DND-41 (cell line): ENCODE measurements at regions not wholly inside any gene's neighbourhood (a gene's known extent, or its start where the extent isn't known, plus 50 kb on each side); places are given as distances from the start of the nearest gene placed in this dataset.

Source experiments
- ATAC-seq: fragments of 200-7000 bp; cut with Tn5 transposase; 3 replicates; pipeline ENCODE4 v1.9.1; 2021; ENCODE audit warnings: low read depth; ENCODE audit not compliant: insufficient read depth
- DNase-seq: peaks from one replicate; pipeline ENCODE4 v3.0.0-alpha.2; 2020
- H2AFZ ChIP-seq: 2 replicates; pipeline ENCODE4 v1.6.0; 2012; ENCODE audit warnings: low read depth, low read length
- H3K27ac ChIP-seq: 2 replicates; pipeline ENCODE4 v1.5.1; 2012; ENCODE audit warnings: low read length, inconsistent platforms
- H3K27me3 ChIP-seq: fragments of 200-600 bp; sonication (generic); 2 replicates; pipeline ENCODE4 v1.6.0; 2012; ENCODE audit warnings: low read length, mild to moderate bottlenecking, inconsistent platforms; ENCODE audit not compliant: insufficient read depth, poor library complexity
- H3K36me3 ChIP-seq: 2 replicates; pipeline ENCODE4 v1.5.1; 2012; ENCODE audit warnings: low read length, inconsistent platforms; ENCODE audit not compliant: insufficient read depth
- H3K4me1 ChIP-seq: 2 replicates; pipeline ENCODE4 v1.5.1; 2012; ENCODE audit warnings: mild to moderate bottlenecking, low read length; ENCODE audit not compliant: insufficient read depth
- H3K4me2 ChIP-seq: 2 replicates; pipeline ENCODE4 v1.6.0; 2012; ENCODE audit warnings: mild to moderate bottlenecking, moderate library complexity, low read length, inconsistent platforms; ENCODE audit not compliant: insufficient read depth
- H3K4me3 ChIP-seq, 2 experiments: fragments of 200-600 bp in 1 of 2; shearing (Covaris generic) in 1 of 2; 2 replicates each; pipeline ENCODE4 v1.5.1; 2012 to 2016; ENCODE audit warnings: inconsistent platforms in 2 of 2, low read length in 2 of 2, mild to moderate bottlenecking in 2 of 2, low read depth in 1 of 2, moderate library complexity in 1 of 2
- H3K79me2 ChIP-seq: 2 replicates; pipeline ENCODE4 v1.6.0; 2012; ENCODE audit warnings: low read length, inconsistent platforms; ENCODE audit not compliant: insufficient read depth
- H3K9ac ChIP-seq: 2 replicates; pipeline ENCODE4 v1.6.0; 2012; ENCODE audit warnings: low read depth, mild to moderate bottlenecking, inconsistent platforms, low read length, moderate library complexity
- H3K9me3 ChIP-seq: 2 replicates; pipeline ENCODE4 v1.5.1; 2012; ENCODE audit warnings: low read length, moderate library complexity, mild to moderate bottlenecking, inconsistent platforms; ENCODE audit not compliant: insufficient read depth, severe bottlenecking
- H4K20me1 ChIP-seq: 2 replicates; pipeline ENCODE4 v1.6.0; 2012; ENCODE audit warnings: low read length; ENCODE audit not compliant: insufficient read depth
- EZH2 ChIP-seq: IDR thresholded peaks from 3 replicates; pipeline ENCODE4 v1.6.1; 2012; ENCODE audit warnings: borderline replicate concordance, low read depth, mild to moderate bottlenecking, moderate library complexity, low read length, inconsistent platforms; ENCODE audit not compliant: severe bottlenecking
- TF ChIP-seq, protein P1 (sequence below): IDR thresholded peaks from 2 replicates; pipeline ENCODE4 v1.5.1; 2012; ENCODE audit warnings: borderline replicate concordance, low read length, moderate library complexity, mild to moderate bottlenecking; ENCODE audit not compliant: poor library complexity, severe bottlenecking; ENCODE audit errors: extremely low read depth

DNA sequence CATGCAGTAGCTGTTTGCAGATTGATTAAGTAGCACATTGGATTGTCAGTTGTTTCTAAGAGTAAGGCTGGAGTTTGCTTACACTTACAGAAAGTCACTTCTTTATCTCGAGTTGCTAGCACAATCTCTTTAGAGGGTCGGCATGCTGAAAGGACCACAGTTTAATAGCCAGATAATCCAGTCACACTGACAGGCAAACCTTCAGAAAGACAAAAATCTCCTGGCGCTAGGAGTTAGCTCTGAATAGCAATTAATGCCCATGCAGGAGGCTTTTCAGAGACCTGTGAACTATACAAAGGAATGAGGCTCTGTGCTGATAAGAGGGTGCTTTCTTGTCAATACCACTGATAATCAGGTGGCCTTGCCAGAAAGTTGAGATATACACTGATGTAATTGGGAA lies 1043.0 kb downstream of the AACS start:
- no peak overlapping the region for H2AFZ ChIP-seq
- H3K4me2 ChIP-seq: no peak overlapping the region
- no peaks in the 10 kb centered on the region for H4K20me1 ChIP-seq
- H3K9me3 ChIP-seq: no peaks in the 10 kb centered on the region
- ATAC-seq (no peak), DNase-seq (no peak)
- no peak overlapping the region for H3K9ac ChIP-seq
- H3K27ac ChIP-seq: no peak overlapping the region
- H3K79me2 ChIP-seq: no peaks in the 10 kb centered on the region
- H3K4me1 ChIP-seq: no peaks in the 10 kb centered on the region
- H3K4me3 ChIP-seq: no peak overlapping the region
- H3K27me3 ChIP-seq: no peaks in the 10 kb centered on the region
- no peaks in the 10 kb centered on the region for H3K36me3 ChIP-seq
- TF ChIP-seq EZH2: no peak
- TF ChIP-seq, protein P1, sequence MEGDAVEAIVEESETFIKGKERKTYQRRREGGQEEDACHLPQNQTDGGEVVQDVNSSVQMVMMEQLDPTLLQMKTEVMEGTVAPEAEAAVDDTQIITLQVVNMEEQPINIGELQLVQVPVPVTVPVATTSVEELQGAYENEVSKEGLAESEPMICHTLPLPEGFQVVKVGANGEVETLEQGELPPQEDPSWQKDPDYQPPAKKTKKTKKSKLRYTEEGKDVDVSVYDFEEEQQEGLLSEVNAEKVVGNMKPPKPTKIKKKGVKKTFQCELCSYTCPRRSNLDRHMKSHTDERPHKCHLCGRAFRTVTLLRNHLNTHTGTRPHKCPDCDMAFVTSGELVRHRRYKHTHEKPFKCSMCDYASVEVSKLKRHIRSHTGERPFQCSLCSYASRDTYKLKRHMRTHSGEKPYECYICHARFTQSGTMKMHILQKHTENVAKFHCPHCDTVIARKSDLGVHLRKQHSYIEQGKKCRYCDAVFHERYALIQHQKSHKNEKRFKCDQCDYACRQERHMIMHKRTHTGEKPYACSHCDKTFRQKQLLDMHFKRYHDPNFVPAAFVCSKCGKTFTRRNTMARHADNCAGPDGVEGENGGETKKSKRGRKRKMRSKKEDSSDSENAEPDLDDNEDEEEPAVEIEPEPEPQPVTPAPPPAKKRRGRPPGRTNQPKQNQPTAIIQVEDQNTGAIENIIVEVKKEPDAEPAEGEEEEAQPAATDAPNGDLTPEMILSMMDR: no peak

DNA sequence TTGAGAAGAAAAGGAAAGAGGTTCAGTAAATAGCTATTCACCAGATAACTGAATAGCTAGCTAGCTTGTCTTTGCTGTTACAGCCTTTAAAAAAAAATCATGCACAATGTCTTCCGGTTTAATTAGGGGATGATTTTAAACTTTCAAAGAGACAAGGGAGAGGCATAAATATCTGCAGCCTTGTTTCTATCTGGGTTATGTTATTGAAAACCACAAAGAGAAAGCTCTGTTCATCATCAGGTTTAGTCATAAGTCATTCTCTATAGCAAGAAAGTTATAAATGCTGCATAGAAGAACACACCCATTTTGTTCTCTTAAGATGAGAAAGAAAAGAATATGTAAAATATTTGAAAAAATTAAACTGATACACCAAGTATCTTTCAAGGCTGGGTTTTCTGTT lies 1046.9 kb downstream of the AACS start:
- Histone ChIP-seq H3K4me3 (no peak overlapping the region), H3K36me3 (no peaks in the 10 kb centered on the region), H3K4me2 (no peak overlapping the region), H3K4me1 (no peaks in the 10 kb centered on the region), H4K20me1 (no peaks in the 10 kb centered on the region), H3K79me2 (no peaks in the 10 kb centered on the region), H3K9ac (no peak overlapping the region), H2AFZ (no peak overlapping the region), H3K9me3 (no peaks in the 10 kb centered on the region), H3K27me3 (no peaks in the 10 kb centered on the region), H3K27ac (no peak overlapping the region)
- no peak for DNase-seq
- no peak for TF ChIP-seq EZH2
- TF ChIP-seq, protein P1: no peak
- ATAC-seq: no peak

DNA sequence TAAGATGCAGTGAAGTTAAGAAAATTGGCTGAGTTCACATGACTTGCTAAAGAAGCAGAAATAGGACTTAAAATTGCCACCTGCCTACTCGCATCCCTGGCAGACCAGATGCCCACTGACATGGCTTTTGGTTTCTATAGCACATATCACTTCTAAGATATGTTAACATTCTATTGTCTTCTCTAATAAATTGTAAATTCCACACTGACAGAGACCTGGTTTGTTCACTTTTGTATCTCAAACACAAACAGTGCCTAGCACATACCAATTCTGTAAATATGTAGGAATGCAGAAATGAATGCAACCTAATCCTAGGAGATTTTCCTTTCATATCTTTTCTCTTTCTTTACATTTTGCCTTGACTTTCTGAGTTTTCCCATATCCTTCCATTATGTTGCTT lies 1047.6 kb downstream of the AACS start:
- TF ChIP-seq EZH2: no peak
- TF ChIP-seq, protein P1: no peak
- no peaks in the 10 kb centered on the region for H3K36me3 ChIP-seq
- no peak overlapping the region for H3K4me2 ChIP-seq
- H3K27ac ChIP-seq: no peak overlapping the region
- no peak overlapping the region for H3K4me3 ChIP-seq
- DNase-seq: no peak
- no peak overlapping the region for H3K9ac ChIP-seq
- H3K9me3 ChIP-seq: no peaks in the 10 kb centered on the region
- no peaks in the 10 kb centered on the region for H3K79me2 ChIP-seq
- H3K4me1 ChIP-seq: no peaks in the 10 kb centered on the region
- ATAC-seq: no peak
- H4K20me1 ChIP-seq: no peaks in the 10 kb centered on the region
- no peak overlapping the region for H2AFZ ChIP-seq
- H3K27me3 ChIP-seq: no peaks in the 10 kb centered on the region

DNA sequence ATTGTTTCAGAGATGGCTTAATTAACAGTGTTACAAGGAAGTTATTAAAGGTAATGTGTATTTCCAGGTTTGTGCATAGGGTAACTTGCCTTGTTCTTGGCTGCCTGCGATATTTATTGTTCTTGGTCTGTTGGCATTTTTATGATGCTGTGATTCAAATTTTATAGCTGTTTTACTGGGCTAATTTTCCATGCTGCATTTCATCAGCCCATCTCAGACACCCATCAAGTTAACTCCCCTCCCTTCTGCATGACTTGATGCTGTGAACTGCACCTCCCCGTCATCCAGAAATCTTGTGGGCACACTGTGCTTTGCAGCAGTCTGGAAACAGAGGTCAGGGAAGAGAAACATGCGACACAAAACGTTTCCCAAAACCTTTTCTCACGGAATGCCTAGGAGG lies 1049.2 kb downstream of the AACS start:
- Histone ChIP-seq H3K36me3 (no peaks in the 10 kb centered on the region), H3K27me3 (no peaks in the 10 kb centered on the region), H3K4me1 (no peaks in the 10 kb centered on the region), H3K4me2 (no peak overlapping the region), H3K9me3 (no peaks in the 10 kb centered on the region), H3K27ac (no peak overlapping the region), H3K4me3 (no peak overlapping the region), H3K79me2 (no peaks in the 10 kb centered on the region), H2AFZ (no peak overlapping the region), H4K20me1 (no peaks in the 10 kb centered on the region), H3K9ac (no peak overlapping the region)
- ATAC-seq: no peak
- DNase-seq: no peak
- no peak for TF ChIP-seq EZH2
- TF ChIP-seq, protein P1: no peak
